Adrenal gland (tissue), 5 donors: ENCODE measurements at regions not wholly inside any gene's neighbourhood (a gene's known extent, or its start where the extent isn't known, plus 50 kb on each side); places are given as distances from the start of the nearest gene placed in this dataset.

ENCODE experiments used
- CTCF ChIP-seq, 6 experiments: fragments of 450-650 bp in 4 of 6; fragments of 200-600 bp in 2 of 6; sonication (generic) in 1 of 6; IDR thresholded peaks; 1 replicate in 5 of 6; 2 replicates in 1 of 6; pipeline versions ENCODE4 v1.5.1 to v1.8.0; 2016 to 2021; ENCODE audit warnings: antibody characterized with exemption in 6 of 6, mild to moderate bottlenecking in 2 of 6, moderate library complexity in 1 of 6
- POLR2A ChIP-seq, 2 donors: fragments of 450-650 bp; IDR thresholded peaks; one replicate each; pipeline ENCODE4 v1.6.1; 2017; ENCODE audit warnings: antibody characterized with exemption in 2 of 2, mild to moderate bottlenecking in 2 of 2, moderate library complexity in 1 of 2
- donor health status: DM: no; HTN: no; CAD: no.

GRCh38 chr2:172270278-172271079 is 156.9 kb upstream of the ITGA6 start:
- TF ChIP-seq CTCF (IDR thresholded peaks at IDR 0.05), result no peak
- TF ChIP-seq POLR2A (IDR thresholded peaks at IDR 0.05), result no peak
